ENCODE measurements at regions not wholly inside any gene's neighbourhood (a gene's known extent, or its start where the extent isn't known, plus 50 kb on each side); places are given as distances from the start of the nearest gene placed in this dataset.

GRCh38 chr13:68506888-68507551, 1276.9 kb upstream of the PCDH9 start:
- H2AFZ ChIP-seq (ENCODE audit: low read depth, low read length, severe bottlenecking) = peak overlapping the region; percentile 14

GRCh38 chr13:68490594-68490993, 1260.5 kb upstream of the PCDH9 start:
- Histone ChIP-seq H3K9ac (ENCODE audit: low read length) (no peak overlapping the region), H3K9me3 (ENCODE audit: insufficient read depth, low read length) (no peaks in the 10 kb centered on the region), H3K9me2 (replicated peaks; ENCODE audit: insufficient read depth, low read length) (no peaks in the 10 kb centered on the region), H2AFZ (ENCODE audit: low read depth, low read length, severe bottlenecking) (no peak overlapping the region), H3K4me2 (ENCODE audit: low read depth, low read length, poor library complexity, severe bottlenecking) (no peak overlapping the region), H3F3A (ENCODE audit: insufficient read depth) (no peaks in the 10 kb centered on the region), H3K36me3 (ENCODE audit: low read length) (no peaks in the 10 kb centered on the region), H3K4me3 (ENCODE audit: insufficient read depth, low read length, poor library complexity, severe bottlenecking) (no peak overlapping the region), H4K20me1 (ENCODE audit: low read depth, low read length) (no peaks in the 10 kb centered on the region), H3K79me2 (ENCODE audit: insufficient read depth, low read length) (no peaks in the 10 kb centered on the region), H3K27ac (ENCODE audit: low read depth, low read length) (no peak overlapping the region), H3K27me3 (ENCODE audit: low read length) (no peaks in the 10 kb centered on the region)
- TF ChIP-seq EZH2phosphoT487 (conservative IDR thresholded peaks at IDR 0.05; ENCODE audit: low read length) = no peak
- no peak for TF ChIP-seq CTCF (IDR thresholded peaks at IDR 0.05; ENCODE audit: insufficient read depth, low read length, poor library complexity, severe bottlenecking)

More at GRCh38 chr13:68506888-68507551, 1276.9 kb upstream of the PCDH9 start:
- Histone ChIP-seq H3K9ac (ENCODE audit: low read length) (no peak overlapping the region), H3K27ac (ENCODE audit: low read depth, low read length) (no peak overlapping the region), H3K4me2 (ENCODE audit: low read depth, low read length, poor library complexity, severe bottlenecking) (no peak overlapping the region), H3K9me3 (ENCODE audit: insufficient read depth, low read length) (peaks cover 6% of the 10 kb centered on the region; the same call in 1 of the 2 replicates), H3K79me2 (ENCODE audit: insufficient read depth, low read length) (no peaks in the 10 kb centered on the region), H3K9me2 (replicated peaks; ENCODE audit: insufficient read depth, low read length) (no peaks in the 10 kb centered on the region), H3K4me3 (ENCODE audit: insufficient read depth, low read length, poor library complexity, severe bottlenecking) (no peak overlapping the region), H3F3A (ENCODE audit: insufficient read depth) (no peaks in the 10 kb centered on the region), H3K36me3 (ENCODE audit: low read length) (no peaks in the 10 kb centered on the region), H4K20me1 (ENCODE audit: low read depth, low read length) (no peaks in the 10 kb centered on the region), H3K27me3 (ENCODE audit: low read length) (no peaks in the 10 kb centered on the region)
- TF ChIP-seq EZH2phosphoT487 (conservative IDR thresholded peaks at IDR 0.05; ENCODE audit: low read length) (no peak), CTCF (IDR thresholded peaks at IDR 0.05; ENCODE audit: insufficient read depth, low read length, poor library complexity, severe bottlenecking) (no peak)

GRCh38 chr13:68481130-68481529, 1251.0 kb upstream of the PCDH9 start:
- Histone ChIP-seq H3K36me3 (ENCODE audit: low read length) (no peaks in the 10 kb centered on the region), H2AFZ (ENCODE audit: low read depth, low read length, severe bottlenecking) (peak overlapping the region; percentile 46), H3K4me2 (ENCODE audit: low read depth, low read length, poor library complexity, severe bottlenecking) (no peak overlapping the region), H3K9me2 (replicated peaks; ENCODE audit: insufficient read depth, low read length) (no peaks in the 10 kb centered on the region), H3F3A (ENCODE audit: insufficient read depth) (no peaks in the 10 kb centered on the region), H3K27ac (ENCODE audit: low read depth, low read length) (no peak overlapping the region), H3K4me3 (ENCODE audit: insufficient read depth, low read length, poor library complexity, severe bottlenecking) (no peak overlapping the region), H3K9me3 (ENCODE audit: insufficient read depth, low read length) (no peaks in the 10 kb centered on the region), H3K9ac (ENCODE audit: low read length) (no peak overlapping the region), H3K27me3 (ENCODE audit: low read length) (no peaks in the 10 kb centered on the region), H3K79me2 (ENCODE audit: insufficient read depth, low read length) (no peaks in the 10 kb centered on the region), H4K20me1 (ENCODE audit: low read depth, low read length) (no peaks in the 10 kb centered on the region)
- TF ChIP-seq CTCF (IDR thresholded peaks at IDR 0.05; ENCODE audit: insufficient read depth, low read length, poor library complexity, severe bottlenecking) (no peak), EZH2phosphoT487 (conservative IDR thresholded peaks at IDR 0.05; ENCODE audit: low read length) (no peak)
